ENCODE measurements at regions not wholly inside any gene's neighbourhood (a gene's known extent, or its start where the extent isn't known, plus 50 kb on each side); places are given as distances from the start of the nearest gene placed in this dataset.

DNA sequence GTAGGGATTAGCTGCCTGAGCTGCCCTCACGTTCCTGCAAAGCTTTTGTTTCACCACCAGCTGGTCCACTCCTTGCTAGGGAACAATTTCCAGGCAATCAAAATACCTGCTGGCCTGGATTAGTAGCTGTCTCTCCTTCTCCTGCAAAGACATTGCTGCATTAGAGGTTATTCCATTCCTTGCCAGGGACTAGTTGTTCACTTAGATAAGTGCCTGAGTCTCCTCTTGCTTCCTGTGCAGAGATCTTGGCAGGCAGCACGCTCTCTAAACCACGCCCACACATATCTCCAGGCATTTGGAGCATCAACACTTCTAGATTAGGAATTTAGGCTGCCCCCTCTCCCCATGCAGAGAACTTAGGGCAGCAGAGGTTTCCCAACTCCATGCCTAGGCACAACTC is 150.4 kb upstream of the SMIM30 start:
- H4K20me1 ChIP-seq (ENCODE audit: insufficient read depth, low read length), result no peaks in the 10 kb centered on the region
- no peaks in the 10 kb centered on the region for H3K9me2 ChIP-seq (ENCODE audit: insufficient read depth, low read length)
- no peaks in the 10 kb centered on the region for H3K4me1 ChIP-seq (ENCODE audit: insufficient read depth, low read length, poor library complexity, severe bottlenecking)
- no TSS peak for BruUV-seq (replicated peaks)
- H3K79me2 ChIP-seq (ENCODE audit: insufficient read depth, low read depth, low read length), result no peaks in the 10 kb centered on the region
- DNase-seq (ENCODE audit: low spot score), result no peak
- CTCF ChIA-PET (ENCODE audit: unreplicated experiment), result no interaction called here
- intact Hi-C loops (cut with micrococcal nuclease; ENCODE audit: unreplicated experiment), result no loop called here
- TF ChIP-seq, protein P1, sequence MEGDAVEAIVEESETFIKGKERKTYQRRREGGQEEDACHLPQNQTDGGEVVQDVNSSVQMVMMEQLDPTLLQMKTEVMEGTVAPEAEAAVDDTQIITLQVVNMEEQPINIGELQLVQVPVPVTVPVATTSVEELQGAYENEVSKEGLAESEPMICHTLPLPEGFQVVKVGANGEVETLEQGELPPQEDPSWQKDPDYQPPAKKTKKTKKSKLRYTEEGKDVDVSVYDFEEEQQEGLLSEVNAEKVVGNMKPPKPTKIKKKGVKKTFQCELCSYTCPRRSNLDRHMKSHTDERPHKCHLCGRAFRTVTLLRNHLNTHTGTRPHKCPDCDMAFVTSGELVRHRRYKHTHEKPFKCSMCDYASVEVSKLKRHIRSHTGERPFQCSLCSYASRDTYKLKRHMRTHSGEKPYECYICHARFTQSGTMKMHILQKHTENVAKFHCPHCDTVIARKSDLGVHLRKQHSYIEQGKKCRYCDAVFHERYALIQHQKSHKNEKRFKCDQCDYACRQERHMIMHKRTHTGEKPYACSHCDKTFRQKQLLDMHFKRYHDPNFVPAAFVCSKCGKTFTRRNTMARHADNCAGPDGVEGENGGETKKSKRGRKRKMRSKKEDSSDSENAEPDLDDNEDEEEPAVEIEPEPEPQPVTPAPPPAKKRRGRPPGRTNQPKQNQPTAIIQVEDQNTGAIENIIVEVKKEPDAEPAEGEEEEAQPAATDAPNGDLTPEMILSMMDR (conservative IDR thresholded peaks at IDR 0.05; ENCODE audit: low read length), result no peak
- TF ChIP-seq EZH2phosphoT487 (IDR thresholded peaks at IDR 0.05; ENCODE audit: borderline replicate concordance, low read depth, low read length), result no peak
- H3K36me3 ChIP-seq (ENCODE audit: insufficient read depth, low read length), result no peaks in the 10 kb centered on the region
- H3K27ac ChIP-seq (ENCODE audit: low read depth, low read length, poor library complexity, severe bottlenecking), result no peak overlapping the region
- no peak overlapping the region for H3K4me3 ChIP-seq (ENCODE audit: low read depth, low read length, poor library complexity, severe bottlenecking)
- no peaks in the 10 kb centered on the region for H3K9me3 ChIP-seq (ENCODE audit: low read length)
- H2AFZ ChIP-seq (ENCODE audit: low read length), result no peak overlapping the region
- POLR2A ChIA-PET, result no interaction called here
- no peak overlapping the region for H3K4me2 ChIP-seq (ENCODE audit: low read length)

DNA sequence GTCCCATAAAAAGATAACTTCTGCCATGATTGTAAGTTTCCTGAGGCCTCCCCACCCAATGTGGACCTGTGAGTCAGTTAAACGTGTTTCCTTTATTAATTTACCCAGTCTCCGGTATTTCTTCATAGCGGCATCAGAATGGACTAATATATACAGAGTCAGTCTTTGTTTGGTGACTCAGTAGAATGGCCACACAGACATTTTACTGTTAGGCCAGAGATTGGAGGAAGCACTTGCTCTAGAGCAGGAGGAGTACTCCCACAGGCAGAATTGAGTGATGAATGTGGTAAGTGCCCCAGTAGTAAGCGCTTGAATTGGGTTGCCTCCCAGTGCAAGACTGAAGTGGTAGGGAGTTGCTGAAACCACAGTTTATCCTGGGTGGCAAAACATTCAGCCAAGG is 149.5 kb upstream of the SMIM30 start:
- no peak for DNase-seq (ENCODE audit: low spot score)
- Histone ChIP-seq H3K36me3 (ENCODE audit: insufficient read depth, low read length) (no peaks in the 10 kb centered on the region), H3K9me3 (ENCODE audit: low read length) (no peaks in the 10 kb centered on the region), H3K4me3 (ENCODE audit: low read depth, low read length, poor library complexity, severe bottlenecking) (no peak overlapping the region), H3K4me1 (ENCODE audit: insufficient read depth, low read length, poor library complexity, severe bottlenecking) (no peaks in the 10 kb centered on the region), H2AFZ (ENCODE audit: low read length) (no peak overlapping the region), H3K9me2 (ENCODE audit: insufficient read depth, low read length) (no peaks in the 10 kb centered on the region), H3K27ac (ENCODE audit: low read depth, low read length, poor library complexity, severe bottlenecking) (no peak overlapping the region), H4K20me1 (ENCODE audit: insufficient read depth, low read length) (no peaks in the 10 kb centered on the region), H3K79me2 (ENCODE audit: insufficient read depth, low read depth, low read length) (no peaks in the 10 kb centered on the region), H3K4me2 (ENCODE audit: low read length) (no peak overlapping the region)
- CTCF ChIA-PET (ENCODE audit: unreplicated experiment), result no interaction called here
- POLR2A ChIA-PET, result no interaction called here
- intact Hi-C loops (cut with micrococcal nuclease; ENCODE audit: unreplicated experiment), result no loop called here
- no peak for TF ChIP-seq EZH2phosphoT487 (IDR thresholded peaks at IDR 0.05; ENCODE audit: borderline replicate concordance, low read depth, low read length)
- TF ChIP-seq, protein P1 (conservative IDR thresholded peaks at IDR 0.05; ENCODE audit: low read length), result no peak
- BruUV-seq (replicated peaks), result no TSS peak

DNA sequence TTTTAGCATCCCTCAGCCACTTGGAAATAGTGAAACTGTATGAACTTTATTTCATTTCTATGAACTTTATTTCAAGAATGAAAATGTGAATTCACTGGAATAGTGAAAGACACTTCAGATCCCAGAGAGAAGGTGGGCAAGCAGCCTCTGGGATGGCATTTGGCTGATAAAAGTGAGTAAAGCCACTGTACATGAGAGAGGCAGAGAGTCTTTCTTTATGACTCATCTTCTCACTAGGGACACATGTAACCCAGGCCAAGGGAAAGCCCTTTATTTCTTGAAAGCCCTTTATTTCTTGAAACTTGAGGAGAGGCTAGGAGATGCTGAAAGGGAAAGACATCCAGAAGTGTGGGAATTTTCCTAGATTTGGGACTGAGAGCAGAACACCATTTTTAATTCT is 148.9 kb upstream of the SMIM30 start:
- no peaks in the 10 kb centered on the region for H3K9me2 ChIP-seq (ENCODE audit: insufficient read depth, low read length)
- no peak for DNase-seq (ENCODE audit: low spot score)
- H4K20me1 ChIP-seq (ENCODE audit: insufficient read depth, low read length), result no peaks in the 10 kb centered on the region
- H3K4me3 ChIP-seq (ENCODE audit: low read depth, low read length, poor library complexity, severe bottlenecking), result no peak overlapping the region
- no peaks in the 10 kb centered on the region for H3K79me2 ChIP-seq (ENCODE audit: insufficient read depth, low read depth, low read length)
- H3K4me2 ChIP-seq (ENCODE audit: low read length), result no peak overlapping the region
- H3K4me1 ChIP-seq (ENCODE audit: insufficient read depth, low read length, poor library complexity, severe bottlenecking), result no peaks in the 10 kb centered on the region
- no peak overlapping the region for H2AFZ ChIP-seq (ENCODE audit: low read length)
- intact Hi-C loops (cut with micrococcal nuclease; ENCODE audit: unreplicated experiment), result no loop called here
- no peaks in the 10 kb centered on the region for H3K9me3 ChIP-seq (ENCODE audit: low read length)
- H3K36me3 ChIP-seq (ENCODE audit: insufficient read depth, low read length), result no peaks in the 10 kb centered on the region
- ChIA-PET CTCF (ENCODE audit: unreplicated experiment) (no interaction called here), POLR2A (no interaction called here)
- BruUV-seq (replicated peaks), result no TSS peak
- H3K27ac ChIP-seq (ENCODE audit: low read depth, low read length, poor library complexity, severe bottlenecking), result no peak overlapping the region
- TF ChIP-seq, protein P1 (conservative IDR thresholded peaks at IDR 0.05; ENCODE audit: low read length), result no peak
- TF ChIP-seq EZH2phosphoT487 (IDR thresholded peaks at IDR 0.05; ENCODE audit: borderline replicate concordance, low read depth, low read length), result no peak

Data from OCI-LY7 (cell line).